K562 (cell line): ENCODE measurements at regions not wholly inside any gene's neighbourhood (a gene's known extent, or its start where the extent isn't known, plus 50 kb on each side); places are given as distances from the start of the nearest gene placed in this dataset.

Experiments used
- CBX5 ChIP-seq: IDR thresholded peaks from 2 replicates; pipeline ENCODE4 v1.6.1; 2014; ENCODE audit warnings: low read depth, borderline replicate concordance
- CEBPG ChIP-seq, 3 experiments: fragments of 200-800 bp in 1 of 3; sonication (Bioruptor generic) in 1 of 3; sonication (generic) in 1 of 3; formaldehyde crosslinking in 1 of 3; IDR thresholded peaks in 2 of 3; conservative IDR thresholded peaks in 1 of 3; 2 replicates each; pipeline versions ENCODE4 v1.6.1 to v1.8.0; 2016 to 2022; ENCODE audit warnings: missing compliant biosample characterization in 2 of 3, missing genetic modification characterization in 2 of 3, mild to moderate bottlenecking in 1 of 3, missing genetic modification reagents in 1 of 3
- CREM ChIP-seq: IDR thresholded peaks from 2 replicates; pipeline ENCODE4 v1.6.1; 2014; ENCODE audit warnings: antibody characterized with exemption, low read depth
- FOXA3 ChIP-seq, 2 experiments: fragments of 450-650 bp in 1 of 2; sonication (generic) in 1 of 2; formaldehyde crosslinking; IDR thresholded peaks in 1 of 2; conservative IDR thresholded peaks in 1 of 2; 2 replicates each; pipeline versions ENCODE4 v1.4.0 to v1.8.0; 2020 to 2022; ENCODE audit warnings: mild to moderate bottlenecking in 2 of 2, missing genetic modification reagents in 1 of 2
- HMG20B ChIP-seq: fragments of 250-450 bp; sonication (Bioruptor Pico); IDR thresholded peaks from 2 replicates; pipeline ENCODE4 v1.5.0; 2021; ENCODE audit warnings: mild to moderate bottlenecking
- KAT8 ChIP-seq: fragments of 450-650 bp; IDR thresholded peaks from 2 replicates; pipeline ENCODE4 v1.6.1; 2016; ENCODE audit warnings: low read depth, mild to moderate bottlenecking
- MIER1 ChIP-seq: fragments of 450-650 bp; IDR thresholded peaks from 2 replicates; pipeline ENCODE4 v1.6.1; 2016; ENCODE audit warnings: antibody characterized with exemption, mild to moderate bottlenecking, low read depth
- NELFE ChIP-seq: IDR thresholded peaks from 2 replicates; pipeline ENCODE4 v1.6.1; 2011; ENCODE audit warnings: mild to moderate bottlenecking; ENCODE audit not compliant: insufficient read depth, insufficient read length
- NFE2L1 ChIP-seq: fragments of 450-650 bp; IDR thresholded peaks from 2 replicates; pipeline ENCODE4 v1.6.1; 2016; ENCODE audit warnings: missing genetic modification characterization, low read depth, mild to moderate bottlenecking, missing compliant biosample characterization, moderate library complexity, borderline replicate concordance
- NR1H2 ChIP-seq: sonication (generic); formaldehyde crosslinking; IDR thresholded peaks from 2 replicates; pipeline ENCODE4 v1.4.0; 2020; ENCODE audit warnings: mild to moderate bottlenecking, missing genetic modification reagents
- POLR2AphosphoS5 ChIP-seq: IDR thresholded peaks from 2 replicates; pipeline ENCODE4 v1.6.1; 2011; ENCODE audit warnings: mild to moderate bottlenecking, low read depth, low read length, moderate library complexity; ENCODE audit not compliant: control insufficient read depth, insufficient read depth
- SMARCA5 ChIP-seq: fragments of 450-650 bp; IDR thresholded peaks from 2 replicates; pipeline ENCODE4 v1.6.1; 2016
- THRAP3 ChIP-seq: fragments of 450-650 bp; IDR thresholded peaks from 2 replicates; pipeline ENCODE4 v1.6.1; 2016; ENCODE audit warnings: mild to moderate bottlenecking, inconsistent platforms, borderline replicate concordance
- ZFP36 ChIP-seq: fragments of 150-350 bp; IDR thresholded peaks from 2 replicates; pipeline ENCODE4 v1.6.1; 2018; ENCODE audit warnings: low read length, low read depth; ENCODE audit not compliant: partially characterized antibody
- ZNF165 ChIP-seq: fragments of 250-450 bp; sonication (Bioruptor Pico); IDR thresholded peaks from 2 replicates; pipeline ENCODE4 v1.4.0; 2020; ENCODE audit warnings: borderline replicate concordance
- ZNF212 ChIP-seq: fragments of 450-650 bp; formaldehyde crosslinking; IDR thresholded peaks from 2 replicates; pipeline ENCODE4 v1.4.0; 2020; ENCODE audit warnings: mild to moderate bottlenecking
- ZNF584 ChIP-seq: fragments of 200-800 bp; sonication (Bioruptor generic); IDR thresholded peaks from 2 replicates; pipeline ENCODE4 v1.6.1; 2016; ENCODE audit warnings: low read depth, mild to moderate bottlenecking, missing genetic modification characterization, missing compliant biosample characterization
- ZNF830 ChIP-seq: fragments of 250-450 bp; sonication (Bioruptor Pico); IDR thresholded peaks from 2 replicates; pipeline ENCODE4 v1.5.0; 2021; ENCODE audit warnings: mild to moderate bottlenecking
- TF ChIP-seq, protein P1 (sequence below), 3 experiments: fragments of 200-800 bp in 1 of 3; fragments of 250-450 bp in 1 of 3; fragments of 450-650 bp in 1 of 3; sonication (Bioruptor Pico) in 1 of 3; sonication (Bioruptor generic) in 1 of 3; formaldehyde crosslinking in 1 of 3; IDR thresholded peaks; 2 replicates each; pipeline versions ENCODE4 v1.6.1 to v1.8.0; 2016 to 2022; ENCODE audit warnings: mild to moderate bottlenecking in 2 of 3, missing genetic modification characterization in 2 of 3, missing compliant biosample characterization in 1 of 3, moderate library complexity in 1 of 3
- TF ChIP-seq, protein P2 (sequence below), 3 experiments: IDR thresholded peaks in 2 of 3; conservative IDR thresholded peaks in 1 of 3; 2 replicates each; pipeline ENCODE4 v1.5.1; 2011 to 2012; ENCODE audit warnings: low read length in 3 of 3, mild to moderate bottlenecking in 3 of 3, control low read depth in 2 of 3, improper control_type of control experiment in 1 of 3, inconsistent platforms in 1 of 3, low read depth in 1 of 3, mixed read lengths in 1 of 3, moderate library complexity in 1 of 3; ENCODE audit not compliant: insufficient read depth in 2 of 3
- TF ChIP-seq, protein P3 (sequence below): fragments of 250-450 bp; sonication (Bioruptor Pico); IDR thresholded peaks from 2 replicates; pipeline ENCODE4 v1.4.0; 2020; ENCODE audit warnings: mild to moderate bottlenecking, moderate library complexity, borderline replicate concordance

DNA sequence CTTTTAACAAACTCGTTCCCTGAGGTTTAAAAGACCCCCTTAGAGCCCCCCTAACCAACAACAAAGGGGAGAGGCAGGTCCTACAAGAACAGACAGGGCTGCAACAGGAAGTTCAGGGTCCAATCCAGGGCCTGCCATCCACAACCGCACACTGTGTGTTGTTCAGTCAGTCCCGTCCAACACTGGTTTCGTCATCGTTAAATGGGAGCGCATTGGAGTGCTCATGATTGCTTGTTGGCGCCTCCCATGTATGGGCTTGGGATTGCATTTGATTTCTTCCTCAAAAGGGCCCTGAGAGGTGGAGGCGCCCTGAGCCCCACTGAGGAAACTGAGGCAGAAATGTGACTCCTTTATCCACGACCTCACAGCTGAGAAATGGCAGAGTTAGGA, 174.1 kb downstream of the MN1 start (continued):
- no peak for TF ChIP-seq NELFE
- no peak for TF ChIP-seq FOXA3 (CRISPR knock-in tag; conservative IDR thresholded peaks at IDR 0.05 in 1 of 2, IDR thresholded peaks at IDR 0.05 in 1 of 2)
- TF ChIP-seq CEBPG (CRISPR knock-in tag; IDR thresholded peaks at IDR 0.05), result peak; percentile 46; the same call in 1 of the 2 replicates
- peak in 1 of 2 experiments; percentile 56; a peak in 2 of 4 replicates for TF ChIP-seq CEBPG (tag; conservative IDR thresholded peaks at IDR 0.05 in 1 of 2, IDR thresholded peaks at IDR 0.05 in 1 of 2)
- TF ChIP-seq NR1H2 (CRISPR knock-in tag), result no peak
- TF ChIP-seq CBX5, result no peak
- no peak for TF ChIP-seq ZNF830
- TF ChIP-seq KAT8, result no peak
- TF ChIP-seq THRAP3, result no peak
- TF ChIP-seq, protein P1, sequence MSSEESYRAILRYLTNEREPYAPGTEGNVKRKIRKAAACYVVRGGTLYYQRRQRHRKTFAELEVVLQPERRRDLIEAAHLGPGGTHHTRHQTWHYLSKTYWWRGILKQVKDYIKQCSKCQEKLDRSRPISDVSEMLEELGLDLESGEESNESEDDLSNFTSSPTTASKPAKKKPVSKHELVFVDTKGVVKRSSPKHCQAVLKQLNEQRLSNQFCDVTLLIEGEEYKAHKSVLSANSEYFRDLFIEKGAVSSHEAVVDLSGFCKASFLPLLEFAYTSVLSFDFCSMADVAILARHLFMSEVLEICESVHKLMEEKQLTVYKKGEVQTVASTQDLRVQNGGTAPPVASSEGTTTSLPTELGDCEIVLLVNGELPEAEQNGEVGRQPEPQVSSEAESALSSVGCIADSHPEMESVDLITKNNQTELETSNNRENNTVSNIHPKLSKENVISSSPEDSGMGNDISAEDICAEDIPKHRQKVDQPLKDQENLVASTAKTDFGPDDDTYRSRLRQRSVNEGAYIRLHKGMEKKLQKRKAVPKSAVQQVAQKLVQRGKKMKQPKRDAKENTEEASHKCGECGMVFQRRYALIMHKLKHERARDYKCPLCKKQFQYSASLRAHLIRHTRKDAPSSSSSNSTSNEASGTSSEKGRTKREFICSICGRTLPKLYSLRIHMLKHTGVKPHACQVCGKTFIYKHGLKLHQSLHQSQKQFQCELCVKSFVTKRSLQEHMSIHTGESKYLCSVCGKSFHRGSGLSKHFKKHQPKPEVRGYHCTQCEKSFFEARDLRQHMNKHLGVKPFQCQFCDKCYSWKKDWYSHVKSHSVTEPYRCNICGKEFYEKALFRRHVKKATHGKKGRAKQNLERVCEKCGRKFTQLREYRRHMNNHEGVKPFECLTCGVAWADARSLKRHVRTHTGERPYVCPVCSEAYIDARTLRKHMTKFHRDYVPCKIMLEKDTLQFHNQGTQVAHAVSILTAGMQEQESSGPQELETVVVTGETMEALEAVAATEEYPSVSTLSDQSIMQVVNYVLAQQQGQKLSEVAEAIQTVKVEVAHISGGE (CRISPR knock-in tag; IDR thresholded peaks at IDR 0.05), result no peak
- no peak for TF ChIP-seq SMARCA5
- TF ChIP-seq, protein P2, sequence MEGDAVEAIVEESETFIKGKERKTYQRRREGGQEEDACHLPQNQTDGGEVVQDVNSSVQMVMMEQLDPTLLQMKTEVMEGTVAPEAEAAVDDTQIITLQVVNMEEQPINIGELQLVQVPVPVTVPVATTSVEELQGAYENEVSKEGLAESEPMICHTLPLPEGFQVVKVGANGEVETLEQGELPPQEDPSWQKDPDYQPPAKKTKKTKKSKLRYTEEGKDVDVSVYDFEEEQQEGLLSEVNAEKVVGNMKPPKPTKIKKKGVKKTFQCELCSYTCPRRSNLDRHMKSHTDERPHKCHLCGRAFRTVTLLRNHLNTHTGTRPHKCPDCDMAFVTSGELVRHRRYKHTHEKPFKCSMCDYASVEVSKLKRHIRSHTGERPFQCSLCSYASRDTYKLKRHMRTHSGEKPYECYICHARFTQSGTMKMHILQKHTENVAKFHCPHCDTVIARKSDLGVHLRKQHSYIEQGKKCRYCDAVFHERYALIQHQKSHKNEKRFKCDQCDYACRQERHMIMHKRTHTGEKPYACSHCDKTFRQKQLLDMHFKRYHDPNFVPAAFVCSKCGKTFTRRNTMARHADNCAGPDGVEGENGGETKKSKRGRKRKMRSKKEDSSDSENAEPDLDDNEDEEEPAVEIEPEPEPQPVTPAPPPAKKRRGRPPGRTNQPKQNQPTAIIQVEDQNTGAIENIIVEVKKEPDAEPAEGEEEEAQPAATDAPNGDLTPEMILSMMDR (IDR thresholded peaks at IDR 0.05 in 2 of 3, conservative IDR thresholded peaks at IDR 0.05 in 1 of 3; ENCODE audit: insufficient read depth in 2 of 3, low read depth in 1 of 3, low read length in 3 of 3), result peak in 2 of 3 experiments; percentile 44 to 49; a peak in 3 of 6 replicates
- TF ChIP-seq HMG20B, result no peak
- no peak for TF ChIP-seq MIER1
- TF ChIP-seq ZNF212 (CRISPR knock-in tag), result no peak
- no peak for TF ChIP-seq ZNF584 (CRISPR knock-in tag)
- no peak for TF ChIP-seq POLR2AphosphoS5
- no peak for TF ChIP-seq ZNF165
- no peak for TF ChIP-seq NFE2L1
- TF ChIP-seq ZFP36, result peak; percentile 18
- TF ChIP-seq, protein P3, sequence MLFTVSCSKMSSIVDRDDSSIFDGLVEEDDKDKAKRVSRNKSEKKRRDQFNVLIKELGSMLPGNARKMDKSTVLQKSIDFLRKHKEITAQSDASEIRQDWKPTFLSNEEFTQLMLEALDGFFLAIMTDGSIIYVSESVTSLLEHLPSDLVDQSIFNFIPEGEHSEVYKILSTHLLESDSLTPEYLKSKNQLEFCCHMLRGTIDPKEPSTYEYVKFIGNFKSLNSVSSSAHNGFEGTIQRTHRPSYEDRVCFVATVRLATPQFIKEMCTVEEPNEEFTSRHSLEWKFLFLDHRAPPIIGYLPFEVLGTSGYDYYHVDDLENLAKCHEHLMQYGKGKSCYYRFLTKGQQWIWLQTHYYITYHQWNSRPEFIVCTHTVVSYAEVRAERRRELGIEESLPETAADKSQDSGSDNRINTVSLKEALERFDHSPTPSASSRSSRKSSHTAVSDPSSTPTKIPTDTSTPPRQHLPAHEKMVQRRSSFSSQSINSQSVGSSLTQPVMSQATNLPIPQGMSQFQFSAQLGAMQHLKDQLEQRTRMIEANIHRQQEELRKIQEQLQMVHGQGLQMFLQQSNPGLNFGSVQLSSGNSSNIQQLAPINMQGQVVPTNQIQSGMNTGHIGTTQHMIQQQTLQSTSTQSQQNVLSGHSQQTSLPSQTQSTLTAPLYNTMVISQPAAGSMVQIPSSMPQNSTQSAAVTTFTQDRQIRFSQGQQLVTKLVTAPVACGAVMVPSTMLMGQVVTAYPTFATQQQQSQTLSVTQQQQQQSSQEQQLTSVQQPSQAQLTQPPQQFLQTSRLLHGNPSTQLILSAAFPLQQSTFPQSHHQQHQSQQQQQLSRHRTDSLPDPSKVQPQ (CRISPR knock-in tag), result no peak
- peak; percentile 59 for TF ChIP-seq CREM
